Esophagus squamous epithelium (tissue), 5 donors: ENCODE measurements at regions not wholly inside any gene's neighbourhood (a gene's known extent, or its start where the extent isn't known, plus 50 kb on each side); places are given as distances from the start of the nearest gene placed in this dataset.
A peak's percentile ranks its signal among the peaks of the same experiment; 100 is the strongest.

Source experiments
- DNase-seq: peaks from one replicate; lab custom pipeline; 2025; lab: John Stamatoyannopoulos, UW
- H3K27ac ChIP-seq, 4 donors: fragments of 200-600 bp; sonication (generic); one replicate each; pipeline ENCODE4 v1.5.1; 2016 to 2019; ENCODE audit warnings: mild to moderate bottlenecking in 1 of 4
- H3K27me3 ChIP-seq, 4 donors: fragments of 200-600 bp; sonication (generic); 1 replicate in 3 of 4; 2 replicates in 1 of 4; pipeline versions ENCODE4 v1.5.1 to v1.6.0; 2017 to 2021; ENCODE audit warnings: antibody characterized with exemption in 1 of 4
- H3K36me3 ChIP-seq, 3 donors: fragments of 200-600 bp; sonication (generic); one replicate each; pipeline ENCODE4 v1.5.1; 2016 to 2019
- H3K4me1 ChIP-seq, 3 donors: fragments of 200-600 bp; sonication (generic); one replicate each; pipeline ENCODE4 v1.5.1; 2017 to 2019
- H3K4me3 ChIP-seq, 4 donors: fragments of 200-600 bp; sonication (generic); 1 replicate in 3 of 4; 2 replicates in 1 of 4; pipeline ENCODE4 v1.5.1; 2016 to 2019; ENCODE audit warnings: mild to moderate bottlenecking in 2 of 4, moderate library complexity in 1 of 4
- H3K9me3 ChIP-seq, 3 donors: fragments of 200-600 bp; sonication (generic); one replicate each; pipeline ENCODE4 v1.5.1; 2016 to 2019
- POLR2A ChIP-seq, 4 donors: fragments of 450-650 bp; IDR thresholded peaks; one replicate each; pipeline ENCODE4 v1.6.1; 2017; ENCODE audit warnings: antibody characterized with exemption in 4 of 4, mild to moderate bottlenecking in 4 of 4, moderate library complexity in 3 of 4
- WGBS, 2 donors: methylation state at CpG; one replicate each; pipeline ENCODE4 v1.1.5; 2018; 5-methylcytosine and 5-hydroxymethylcytosine counted together
- intact Hi-C: fragments of 100-400 bp; cut with DNase I; formaldehyde crosslinking; loops from one replicate; pipeline ENCODE4 v1.15.0; 2022
- TF ChIP-seq, protein P1 (sequence below), 6 experiments: fragments of 450-650 bp in 4 of 6; fragments of 200-600 bp in 2 of 6; sonication (generic) in 2 of 6; IDR thresholded peaks; one replicate each; pipeline ENCODE4 v1.5.1; 2016 to 2019; ENCODE audit warnings: antibody characterized with exemption in 6 of 6, mild to moderate bottlenecking in 4 of 6, moderate library complexity in 4 of 6
- donor health status: DM: yes; HTN: yes; CAD: no.

DNA sequence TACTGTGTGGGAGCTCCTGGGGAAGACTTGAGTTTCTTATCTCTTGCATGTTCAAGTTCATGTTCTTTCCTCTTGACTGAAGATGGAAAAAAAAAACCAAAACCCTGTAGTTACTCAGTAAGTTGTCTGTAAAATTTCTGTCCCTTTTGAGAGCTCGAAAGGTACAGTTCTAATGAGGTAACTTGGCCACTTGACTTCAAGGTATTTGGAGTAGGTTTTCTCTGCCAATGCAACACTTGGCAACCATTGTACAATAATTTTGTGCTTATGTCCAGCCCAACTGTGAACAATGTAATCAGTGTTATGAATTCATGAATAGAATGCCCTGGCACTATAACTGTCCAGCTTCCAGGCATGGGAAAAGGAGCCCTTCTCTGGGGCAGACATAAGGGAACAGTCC is 111.0 kb downstream of the LIPG start:
- H3K36me3 ChIP-seq: no peaks in the 10 kb centered on the region
- no peak overlapping the region for H3K27ac ChIP-seq
- no peak for DNase-seq
- 60 to 76% methylated on average over 1 of the region's 1 CpG for WGBS, 2 donors
- peaks cover 0 to 36% (median 0%) of the 10 kb centered on the region in 4 donors for H3K27me3 ChIP-seq
- H3K9me3 ChIP-seq: no peaks in the 10 kb centered on the region
- intact Hi-C loops: no loop called here
- H3K4me1 ChIP-seq: peaks cover 0 to 14% (median 0%) of the 10 kb centered on the region in 3 donors
- TF ChIP-seq, protein P1, sequence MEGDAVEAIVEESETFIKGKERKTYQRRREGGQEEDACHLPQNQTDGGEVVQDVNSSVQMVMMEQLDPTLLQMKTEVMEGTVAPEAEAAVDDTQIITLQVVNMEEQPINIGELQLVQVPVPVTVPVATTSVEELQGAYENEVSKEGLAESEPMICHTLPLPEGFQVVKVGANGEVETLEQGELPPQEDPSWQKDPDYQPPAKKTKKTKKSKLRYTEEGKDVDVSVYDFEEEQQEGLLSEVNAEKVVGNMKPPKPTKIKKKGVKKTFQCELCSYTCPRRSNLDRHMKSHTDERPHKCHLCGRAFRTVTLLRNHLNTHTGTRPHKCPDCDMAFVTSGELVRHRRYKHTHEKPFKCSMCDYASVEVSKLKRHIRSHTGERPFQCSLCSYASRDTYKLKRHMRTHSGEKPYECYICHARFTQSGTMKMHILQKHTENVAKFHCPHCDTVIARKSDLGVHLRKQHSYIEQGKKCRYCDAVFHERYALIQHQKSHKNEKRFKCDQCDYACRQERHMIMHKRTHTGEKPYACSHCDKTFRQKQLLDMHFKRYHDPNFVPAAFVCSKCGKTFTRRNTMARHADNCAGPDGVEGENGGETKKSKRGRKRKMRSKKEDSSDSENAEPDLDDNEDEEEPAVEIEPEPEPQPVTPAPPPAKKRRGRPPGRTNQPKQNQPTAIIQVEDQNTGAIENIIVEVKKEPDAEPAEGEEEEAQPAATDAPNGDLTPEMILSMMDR (IDR thresholded peaks at IDR 0.05): no peak
- TF ChIP-seq POLR2A (IDR thresholded peaks at IDR 0.05): no peak
- no peak overlapping the region for H3K4me3 ChIP-seq

DNA sequence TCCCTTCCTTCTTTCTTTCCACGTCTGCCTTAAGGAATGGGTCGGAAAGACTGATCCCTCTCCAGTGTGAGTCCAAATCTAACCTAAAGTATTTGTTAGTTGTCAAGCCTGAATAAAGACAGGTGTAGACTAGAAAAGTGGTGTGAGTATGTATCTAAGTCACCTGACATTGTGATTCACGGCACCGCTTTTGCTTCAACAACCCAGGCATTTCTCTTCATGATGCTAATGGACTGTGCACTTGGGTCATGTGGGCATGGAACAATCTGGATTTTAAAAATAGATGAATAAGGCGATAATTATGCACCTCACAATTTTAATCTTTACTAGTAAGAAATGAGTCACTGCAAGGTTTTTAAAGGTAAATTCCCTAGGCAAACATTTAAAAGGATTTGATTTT is 107.5 kb downstream of the LIPG start:
- no peak for DNase-seq
- H3K27ac ChIP-seq: no peak overlapping the region
- peaks cover 0 to 45% (median 0%) of the 10 kb centered on the region in 4 donors for H3K27me3 ChIP-seq
- TF ChIP-seq, protein P1 (IDR thresholded peaks at IDR 0.05): no peak
- TF ChIP-seq POLR2A (IDR thresholded peaks at IDR 0.05): no peak
- no peak overlapping the region for H3K4me3 ChIP-seq
- H3K36me3 ChIP-seq: no peaks in the 10 kb centered on the region
- no peaks in the 10 kb centered on the region for H3K9me3 ChIP-seq
- peaks cover 0 to 14% (median 0%) of the 10 kb centered on the region in 3 donors for H3K4me1 ChIP-seq
- intact Hi-C loops: no loop called here
- WGBS, 2 donors: 46 to 51% methylated on average over 5 of the region's 5 CpGs

DNA sequence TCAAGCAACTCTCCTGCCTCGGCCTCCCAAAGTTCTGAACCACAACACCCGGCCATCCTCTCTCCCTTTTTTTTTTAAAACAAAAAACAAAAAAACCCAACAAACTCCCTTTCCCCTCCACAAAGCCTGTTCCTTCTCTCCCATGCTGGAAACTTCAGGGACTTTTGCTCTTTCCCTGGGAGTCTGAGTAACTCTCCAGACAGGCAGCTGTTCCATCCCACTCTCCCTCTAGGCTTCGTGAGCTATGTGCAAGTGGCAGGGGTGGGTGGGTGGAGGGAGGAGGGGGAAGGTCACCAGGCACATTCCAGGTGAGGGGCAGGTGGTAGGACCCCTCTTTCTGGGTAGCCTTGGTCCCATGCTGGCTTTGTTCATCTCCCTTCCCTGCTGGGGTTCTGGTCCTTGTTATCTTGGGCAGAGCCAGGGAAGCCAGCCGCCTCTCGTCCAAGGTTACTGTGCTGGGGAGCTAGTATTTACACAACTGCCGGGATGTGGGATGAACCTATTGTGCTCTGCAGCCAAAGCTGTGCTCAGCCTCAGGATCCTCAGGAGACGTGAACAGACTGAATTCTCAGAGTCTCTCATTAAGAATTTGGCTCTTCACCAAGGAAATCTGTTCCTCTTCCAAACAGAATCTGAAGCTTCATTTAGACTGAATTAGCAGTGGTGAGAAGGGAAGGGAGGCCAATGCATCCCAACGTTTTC is 106.9 kb downstream of the LIPG start:
- 33 to 38% methylated on average over 4 to 5 of the region's 8 CpGs for WGBS, 2 donors
- intact Hi-C loops: no loop called here
- Histone ChIP-seq H3K27ac (peak overlapping the region in 2 of 4 donors; percentile 33 to 45), H3K4me3 (no peak overlapping the region), H3K9me3 (no peaks in the 10 kb centered on the region), H3K27me3 (peaks cover 0 to 44% (median 0%) of the 10 kb centered on the region in 4 donors), H3K36me3 (no peaks in the 10 kb centered on the region), H3K4me1 (peaks cover 0 to 19% (median 0%) of the 10 kb centered on the region in 3 donors)
- TF ChIP-seq, protein P1 (IDR thresholded peaks at IDR 0.05): no peak
- TF ChIP-seq POLR2A (IDR thresholded peaks at IDR 0.05): no peak
- DNase-seq: no peak

DNA sequence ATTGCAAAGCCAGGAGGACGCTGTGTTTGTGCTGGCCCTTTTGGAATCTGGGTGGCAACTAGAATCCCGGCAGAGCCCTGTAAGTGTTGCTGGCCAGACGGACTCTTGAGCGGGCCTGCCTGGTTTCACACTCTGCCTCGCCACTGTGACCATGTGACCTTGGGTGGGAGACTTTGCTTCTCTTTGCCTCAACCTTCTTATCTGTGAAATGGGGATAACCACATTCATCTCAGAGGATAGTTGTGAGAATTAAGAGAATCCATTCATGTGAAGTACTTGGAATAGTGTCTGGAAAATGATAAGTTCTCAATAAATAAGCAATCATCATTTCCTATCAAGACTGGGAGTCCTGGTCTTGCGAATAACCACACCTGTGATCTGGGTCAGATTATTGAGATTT is 105.6 kb downstream of the LIPG start:
- intact Hi-C loops: no loop called here
- H3K4me1 ChIP-seq: peaks cover 0 to 22% (median 0%) of the 10 kb centered on the region in 3 donors
- H3K36me3 ChIP-seq: no peaks in the 10 kb centered on the region
- peaks cover 0 to 37% (median 0%) of the 10 kb centered on the region in 4 donors for H3K27me3 ChIP-seq
- H3K4me3 ChIP-seq: no peak overlapping the region
- TF ChIP-seq, protein P1 (IDR thresholded peaks at IDR 0.05): no peak
- TF ChIP-seq POLR2A (IDR thresholded peaks at IDR 0.05): no peak
- WGBS, 2 donors: 74 to 76% methylated on average over 6 of the region's 6 CpGs
- DNase-seq: no peak
- no peak overlapping the region for H3K27ac ChIP-seq
- no peaks in the 10 kb centered on the region for H3K9me3 ChIP-seq

DNA sequence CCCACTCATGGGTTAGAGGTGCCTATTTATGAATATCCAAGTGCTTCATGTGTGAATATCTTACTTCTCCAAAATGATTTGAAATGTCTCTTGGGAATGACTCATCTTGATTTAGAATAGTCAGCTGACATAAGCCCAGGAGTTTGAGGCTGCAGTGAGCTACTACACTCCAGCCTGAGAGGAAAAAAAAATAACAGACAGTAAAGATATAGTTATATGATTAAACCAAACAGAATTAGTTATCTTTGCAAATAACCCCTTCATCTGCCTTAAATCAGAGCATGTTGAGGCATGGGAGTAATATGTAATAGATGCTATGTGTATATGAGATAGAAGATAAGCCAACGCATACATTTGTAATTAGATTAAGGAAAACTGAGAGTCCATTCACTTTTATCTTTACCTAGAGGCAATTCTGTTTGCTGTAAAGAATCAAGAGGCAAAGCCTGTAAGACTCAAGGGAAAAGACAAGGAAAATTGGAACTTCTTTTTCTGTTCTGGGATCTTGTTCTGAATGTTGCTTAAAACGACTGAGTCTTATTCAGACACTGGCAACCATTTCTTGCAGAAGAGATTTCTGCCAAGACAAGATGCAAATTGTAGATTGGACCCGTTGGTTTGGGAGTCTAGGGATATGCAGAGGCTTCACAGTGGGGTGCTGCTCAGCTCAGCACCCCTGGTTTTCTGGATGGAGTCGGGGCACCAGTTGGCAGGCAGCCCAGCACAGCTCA is 104.4 kb downstream of the LIPG start:
- no peak for DNase-seq
- no peak for TF ChIP-seq POLR2A (IDR thresholded peaks at IDR 0.05)
- TF ChIP-seq, protein P1 (IDR thresholded peaks at IDR 0.05): no peak
- Histone ChIP-seq H3K36me3 (no peaks in the 10 kb centered on the region), H3K4me1 (peaks cover 0 to 22% (median 0%) of the 10 kb centered on the region in 3 donors), H3K27ac (no peak overlapping the region), H3K27me3 (peaks cover 0 to 36% (median 0%) of the 10 kb centered on the region in 4 donors), H3K9me3 (no peaks in the 10 kb centered on the region), H3K4me3 (no peak overlapping the region)
- intact Hi-C loops: no loop called here
- 35 to 40% methylated on average over 3 to 4 of the region's 4 CpGs for WGBS, 2 donors
